UCSD-AML1 (cell line): ENCODE measurements at regions not wholly inside any gene's neighbourhood (a gene's known extent, or its start where the extent isn't known, plus 50 kb on each side); places are given as distances from the start of the nearest gene placed in this dataset.
A peak's percentile ranks its signal among the peaks of the same experiment; 100 is the strongest.

Source experiments
- DNase-seq: peaks from one replicate; lab custom pipeline; 2025; ENCODE audit not compliant: unreplicated experiment; lab: John Stamatoyannopoulos, UW

DNA sequence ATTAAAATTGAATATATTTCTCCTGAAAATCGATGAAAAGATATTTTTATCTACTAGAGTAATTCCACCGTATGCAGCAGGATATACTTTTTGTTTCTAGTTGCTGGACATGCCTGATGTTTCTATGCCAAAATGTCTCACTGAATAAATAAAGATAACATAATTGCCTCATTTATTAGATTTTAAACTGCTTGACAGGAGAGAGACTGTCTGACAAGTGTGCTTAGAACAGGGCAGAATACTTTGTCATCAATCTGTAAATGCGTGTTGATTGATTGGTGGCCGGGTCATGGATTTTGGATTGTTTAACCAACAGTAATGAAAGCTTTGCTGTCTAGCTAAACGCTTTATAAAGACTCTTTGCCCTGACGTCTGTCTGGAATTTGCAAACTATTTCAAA, 339.0 kb downstream of the CHRM3 start:
- no peak for DNase-seq

DNA sequence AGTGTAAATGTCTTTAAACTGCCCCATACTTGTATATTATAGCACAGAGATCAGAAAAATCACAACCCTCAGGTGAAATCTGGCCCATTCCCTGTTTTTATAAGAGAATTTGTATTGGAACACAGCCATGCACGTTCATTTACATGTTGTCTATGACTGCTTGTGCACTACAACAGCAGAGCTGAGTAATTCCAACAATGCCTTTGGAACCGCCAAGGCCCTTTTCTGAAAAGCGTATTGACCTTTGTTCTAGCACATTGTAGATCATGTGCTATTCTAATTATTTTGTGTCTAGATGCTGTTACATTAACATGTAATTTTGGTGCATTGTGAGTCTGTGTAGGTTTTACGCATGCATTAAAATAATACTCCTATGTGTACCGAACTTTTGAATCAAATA, 339.6 kb downstream of the CHRM3 start:
- no peak for DNase-seq

DNA sequence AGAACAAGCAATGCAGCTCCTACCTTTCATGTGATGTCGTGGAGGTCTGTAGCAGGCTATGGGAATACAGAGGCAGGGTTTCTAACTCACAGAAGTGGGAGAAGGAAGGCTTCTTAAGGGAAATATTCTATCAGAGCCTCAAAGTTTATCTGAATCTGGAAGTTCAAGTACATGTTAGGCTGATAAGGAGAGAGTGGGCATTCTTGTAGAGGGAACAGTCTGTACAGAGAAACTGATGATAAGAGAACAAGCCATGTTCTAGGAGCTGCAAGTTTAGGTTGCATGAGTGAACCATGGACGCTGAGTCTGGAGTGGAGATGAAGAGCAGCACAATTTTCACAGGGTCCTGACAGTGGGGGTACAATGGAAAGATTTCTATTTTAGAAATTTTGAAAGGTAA, 344.0 kb downstream of the CHRM3 start:
- no peak for DNase-seq

DNA sequence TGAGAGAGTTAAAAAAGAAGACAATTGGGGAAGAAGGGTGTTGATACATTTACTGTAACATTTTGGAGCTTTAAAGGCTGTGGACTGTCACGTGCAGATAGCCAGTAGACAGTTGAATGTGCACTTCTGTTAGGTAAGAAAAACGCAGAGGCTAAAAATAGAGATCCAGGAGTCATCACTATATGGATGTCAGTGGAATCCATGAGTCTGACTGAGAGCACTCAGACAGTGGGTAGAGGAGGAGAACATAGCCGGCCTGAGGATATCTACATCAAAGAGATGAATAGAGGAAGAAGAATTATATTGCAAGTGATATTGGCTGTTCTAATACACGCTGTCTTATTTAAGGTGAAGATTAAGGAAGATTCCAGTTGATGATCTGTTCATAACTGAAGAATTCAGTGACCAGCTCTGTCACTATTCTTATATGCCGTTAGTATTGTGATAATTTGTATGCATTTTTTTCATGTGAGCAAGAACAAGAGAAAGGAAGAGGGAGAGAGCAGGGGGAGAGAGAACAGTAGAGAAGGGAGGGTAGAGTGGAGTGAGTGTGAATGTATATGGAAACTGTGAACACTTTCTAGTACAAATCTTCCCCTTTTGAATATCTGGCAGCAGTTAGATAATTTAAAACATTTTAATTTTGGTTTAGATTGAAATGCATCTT, 344.8 kb downstream of the CHRM3 start:
- DNase-seq = no peak

DNA sequence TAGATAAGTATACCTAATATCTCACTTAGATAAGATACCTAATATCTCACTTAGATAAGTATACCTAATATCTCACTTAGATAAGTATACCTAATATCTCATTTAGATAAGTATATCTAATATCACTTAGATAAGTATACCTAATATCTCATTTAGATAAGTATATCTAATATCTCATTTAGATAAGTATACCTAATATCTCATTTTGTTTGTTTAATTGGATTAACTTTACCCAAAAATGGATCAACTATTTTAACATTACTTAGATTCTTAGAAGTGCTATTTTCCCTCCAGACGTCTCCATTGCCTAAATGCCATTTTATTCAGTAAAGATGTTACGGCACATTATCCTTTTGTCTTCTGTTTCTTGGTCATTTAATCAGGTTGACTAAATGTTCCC, 346.4 kb downstream of the CHRM3 start:
- DNase-seq = no peak

DNA sequence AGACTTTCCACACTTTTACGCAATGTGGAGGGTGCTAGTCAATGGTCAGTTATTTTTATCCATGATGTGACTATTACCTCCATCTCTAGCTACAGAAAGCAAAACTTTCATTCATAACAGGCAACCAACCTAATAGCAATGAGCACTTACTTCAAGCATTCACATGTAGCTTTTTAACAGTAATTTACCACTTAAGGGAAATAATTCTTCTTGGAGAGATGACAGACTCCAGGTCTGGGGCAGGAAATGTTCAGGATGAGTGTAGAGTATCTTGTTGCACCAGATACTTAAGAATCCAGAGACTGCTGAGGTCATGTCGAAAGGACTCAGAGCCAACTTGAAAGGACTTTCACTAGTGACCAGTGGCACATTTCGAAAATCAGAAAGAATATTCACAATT, 347.6 kb downstream of the CHRM3 start:
- DNase-seq = no peak

DNA sequence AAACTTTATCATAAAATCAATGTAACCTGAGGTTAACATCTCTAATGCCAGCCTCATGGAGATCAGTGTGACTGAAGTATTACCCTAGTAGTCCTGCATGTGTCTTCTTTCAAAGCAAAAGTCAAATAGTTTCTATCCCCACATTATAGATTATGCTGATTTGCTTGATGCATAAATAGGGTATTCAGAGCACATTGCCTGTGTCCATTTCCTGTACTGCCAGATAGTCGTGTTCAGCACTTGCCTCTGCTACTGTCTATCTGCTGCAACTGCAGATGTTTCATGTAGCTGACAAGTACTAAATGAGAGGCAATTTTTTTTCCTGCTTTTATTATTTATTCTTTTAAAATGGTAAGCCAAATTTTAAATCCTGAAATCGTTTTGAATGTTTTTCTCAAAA, 348.7 kb downstream of the CHRM3 start:
- DNase-seq = no peak

DNA sequence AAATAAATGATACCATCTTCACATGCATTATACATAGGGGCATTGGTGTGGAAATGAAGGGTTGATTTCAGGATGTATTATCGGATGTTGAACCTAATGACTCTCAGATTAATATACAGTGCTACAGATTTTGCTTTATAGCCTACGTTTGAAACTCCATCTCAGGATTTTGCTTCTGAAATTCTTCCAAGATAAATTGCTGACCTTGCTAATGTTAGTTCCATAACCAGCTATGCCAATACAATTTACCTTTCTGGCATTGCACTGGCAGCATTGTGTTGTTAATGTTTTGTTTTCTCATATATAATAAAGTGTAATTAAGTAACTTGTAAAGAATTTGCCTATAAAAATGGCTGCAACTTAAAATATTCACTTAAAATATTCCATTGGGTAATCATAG, 350.1 kb downstream of the CHRM3 start:
- no peak for DNase-seq

DNA sequence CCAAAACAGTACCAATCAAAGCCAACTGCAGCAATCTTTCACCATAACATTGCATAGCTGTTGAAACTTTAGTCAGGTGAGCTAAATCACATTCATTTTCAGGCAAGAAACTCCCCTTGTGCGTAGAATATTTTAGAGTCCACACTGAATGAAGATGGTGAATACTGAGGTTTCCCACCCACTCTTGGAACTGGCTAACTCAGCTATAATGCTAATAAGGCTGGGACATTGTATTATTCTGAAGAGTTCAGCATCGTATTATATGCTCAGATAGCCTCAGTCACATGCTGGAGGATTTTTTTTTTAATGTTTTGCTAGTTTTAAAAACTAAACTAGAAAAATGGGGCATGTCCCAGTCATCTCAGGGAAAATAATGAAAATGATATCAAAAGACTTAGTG, 352.3 kb upstream of the FMN2 start:
- DNase-seq = no peak

DNA sequence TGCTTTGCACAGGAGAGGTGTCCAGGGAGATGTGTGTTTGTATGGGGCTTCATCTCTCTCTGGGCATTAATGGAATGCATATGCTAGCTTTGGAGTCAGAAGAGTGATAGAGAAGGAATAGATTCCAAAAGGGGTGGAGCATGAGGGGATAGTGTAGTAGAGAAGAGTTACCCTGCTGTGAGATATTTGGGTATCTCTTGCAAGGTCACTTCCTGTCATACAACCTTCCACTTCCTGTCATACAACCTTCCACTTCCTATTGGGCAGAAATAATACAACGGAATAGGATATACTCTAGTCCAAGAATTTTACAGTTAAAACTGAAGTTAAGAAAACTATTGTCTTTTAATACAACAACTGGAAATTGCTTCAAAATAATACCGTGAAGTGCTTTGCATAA, 351.8 kb upstream of the FMN2 start:
- no peak for DNase-seq

DNA sequence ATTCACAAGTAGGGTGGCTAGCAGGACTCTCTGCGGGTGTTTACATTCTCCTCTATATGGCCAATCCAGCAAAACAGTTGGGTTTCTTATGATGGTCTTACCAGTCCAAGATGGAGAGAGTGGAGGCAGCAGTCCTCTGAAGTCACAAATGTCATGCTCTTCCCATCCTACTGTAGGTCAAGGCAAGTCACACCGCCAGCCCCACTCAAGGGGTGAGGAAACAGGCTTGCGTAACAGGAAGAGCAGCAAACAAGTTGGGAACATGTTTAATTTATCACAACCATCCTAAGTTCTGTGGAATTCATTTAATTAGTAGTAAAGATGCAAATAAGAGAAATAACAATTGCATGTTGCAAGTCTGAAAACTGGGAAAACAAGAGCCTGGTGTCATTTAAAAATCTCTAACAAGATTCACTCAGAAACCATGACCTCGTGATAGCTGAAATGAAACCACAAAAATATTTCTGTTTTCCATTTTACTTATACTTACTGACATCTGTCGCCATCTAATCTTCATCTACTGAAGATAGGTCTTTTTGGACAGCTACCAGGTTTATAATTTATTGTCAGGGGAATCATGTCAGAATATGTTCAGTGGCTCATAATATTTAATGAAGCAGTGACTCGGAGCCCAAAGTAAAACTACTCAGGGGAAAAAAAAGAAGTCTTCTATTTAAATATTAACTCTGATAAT, 349.1 kb upstream of the FMN2 start:
- DNase-seq = peak; percentile 10

DNA sequence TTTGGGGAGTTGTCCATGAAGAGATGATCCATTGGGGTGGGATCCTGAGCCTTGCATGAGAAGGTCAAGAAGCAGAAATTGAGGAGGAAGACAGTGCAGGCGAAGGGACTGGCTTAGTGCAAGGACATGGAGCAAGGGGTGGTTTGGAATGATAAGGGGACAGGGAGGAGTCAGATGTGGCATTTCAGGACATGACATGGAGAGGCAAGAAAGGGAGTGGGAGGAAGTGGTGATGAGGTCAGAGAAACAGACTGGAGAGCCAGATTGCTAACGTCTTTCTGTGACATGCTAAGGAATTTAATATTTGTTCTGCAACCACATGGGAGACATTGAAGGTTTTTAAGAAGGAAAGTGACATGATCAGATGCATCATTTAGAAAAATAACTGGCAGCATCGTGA, 346.8 kb upstream of the FMN2 start:
- DNase-seq = peak; percentile 25

DNA sequence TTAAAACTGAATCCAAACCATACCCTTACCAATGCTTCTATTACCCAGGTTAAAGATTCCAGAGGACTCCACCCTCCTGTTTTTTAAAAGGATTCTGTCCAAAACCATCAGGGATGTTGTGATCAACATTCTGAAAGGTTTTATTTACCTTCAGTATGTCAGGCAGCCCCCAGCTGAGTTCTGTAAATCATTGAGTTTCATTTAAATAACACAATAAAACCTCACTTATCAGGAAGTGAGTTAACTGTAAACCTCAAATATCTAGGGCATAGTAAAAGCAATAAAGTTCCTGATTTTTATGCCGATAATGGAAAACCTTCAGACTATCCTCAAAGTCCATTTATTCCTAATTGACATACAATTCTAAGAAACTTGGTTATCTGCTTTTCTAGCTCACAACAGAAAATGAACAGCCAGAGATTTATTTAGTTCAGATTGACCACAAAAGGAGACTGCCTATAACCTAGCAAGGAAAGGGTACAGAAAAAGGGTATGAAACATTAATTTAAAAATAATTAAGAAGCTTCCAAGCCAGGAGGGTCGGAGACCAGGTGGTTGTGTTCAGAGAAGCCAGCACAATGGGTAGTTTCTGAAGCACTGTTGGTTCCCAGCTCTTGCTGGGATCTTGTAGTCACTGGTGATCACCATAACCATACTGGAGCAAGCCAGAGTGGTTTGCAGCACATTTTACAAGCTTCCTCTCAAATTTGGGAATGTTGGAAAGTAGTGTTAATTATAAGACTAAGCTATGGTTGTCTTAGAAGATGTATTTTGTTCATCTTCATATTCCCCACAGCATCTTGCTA, 336.4 kb upstream of the FMN2 start:
- DNase-seq = no peak

DNA sequence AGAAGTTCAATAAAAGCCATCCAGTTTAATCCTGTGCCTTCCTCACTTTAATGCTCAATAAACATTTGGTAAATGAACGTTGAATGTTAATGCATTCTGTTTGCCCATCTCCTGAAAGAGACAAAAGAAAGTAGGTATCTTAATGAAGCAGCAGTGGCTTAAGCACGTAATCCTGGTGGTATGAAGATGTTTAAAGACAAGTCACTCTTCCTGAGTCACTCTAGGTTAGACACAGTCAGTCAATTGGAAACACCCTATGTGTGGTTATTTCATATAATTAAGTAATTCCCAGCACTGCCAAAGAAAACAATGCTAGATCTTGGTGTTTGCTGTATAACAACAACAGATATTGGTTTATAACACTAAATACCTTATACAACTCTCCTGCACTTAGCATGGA, 334.0 kb upstream of the FMN2 start:
- DNase-seq = no peak

DNA sequence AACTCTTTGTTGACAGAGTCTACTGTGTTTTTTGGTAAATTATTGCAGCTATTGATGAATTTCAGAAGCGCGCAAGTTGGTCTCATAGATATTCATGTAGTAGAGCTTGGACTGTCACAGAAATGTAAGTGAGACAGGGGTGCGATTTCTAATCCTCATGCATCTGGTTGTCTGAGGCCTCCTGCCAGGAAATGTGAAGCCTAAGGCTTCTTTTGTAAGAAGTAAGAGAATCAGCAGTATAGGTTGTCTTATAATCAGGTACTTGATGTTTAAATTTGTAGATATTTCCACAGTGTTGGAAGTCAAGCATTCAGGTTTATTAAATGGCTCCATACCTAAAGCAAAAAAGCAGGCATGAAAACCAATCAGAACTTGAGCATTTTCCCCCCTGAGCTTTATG, 332.9 kb upstream of the FMN2 start:
- DNase-seq = no peak

DNA sequence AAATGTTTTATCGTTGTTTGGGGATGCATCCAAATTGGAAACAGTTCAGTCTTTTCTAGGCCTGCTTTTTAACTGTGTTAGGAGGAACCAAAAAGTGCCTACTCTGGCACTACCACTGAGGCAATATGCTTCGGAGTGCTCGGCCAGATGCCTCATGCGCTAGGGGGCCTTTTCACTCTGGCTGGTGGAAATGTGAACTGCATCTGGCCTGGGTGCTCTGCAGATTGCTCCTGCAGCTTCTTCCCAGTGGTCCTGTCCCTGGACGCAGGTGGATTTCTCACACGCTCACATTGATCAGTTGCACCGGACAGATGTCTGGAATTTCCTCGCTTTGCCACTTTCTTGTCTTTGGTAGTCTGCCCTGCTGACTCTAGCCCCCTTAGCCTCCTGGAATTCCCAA, 330.2 kb upstream of the FMN2 start:
- DNase-seq = no peak

DNA sequence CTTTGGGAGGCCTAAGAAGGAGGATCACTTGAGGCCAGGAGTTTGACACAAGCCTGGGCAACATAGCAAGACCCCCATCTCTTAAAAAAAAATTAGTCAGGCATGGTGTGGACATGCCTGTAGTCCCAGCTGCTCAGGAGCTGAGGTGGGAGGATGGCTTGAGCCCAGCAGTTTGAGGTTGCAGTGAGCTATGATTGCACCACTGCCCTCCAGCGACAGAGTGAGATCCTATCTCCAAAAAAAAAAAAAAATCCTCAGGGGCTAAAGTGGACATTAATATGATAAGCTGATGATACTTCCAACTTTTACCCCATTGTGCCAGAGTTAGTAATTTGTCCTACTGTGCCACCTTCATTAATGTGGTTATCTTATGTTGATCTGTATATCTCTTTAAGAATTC, 327.8 kb upstream of the FMN2 start:
- peak; percentile 20 for DNase-seq

DNA sequence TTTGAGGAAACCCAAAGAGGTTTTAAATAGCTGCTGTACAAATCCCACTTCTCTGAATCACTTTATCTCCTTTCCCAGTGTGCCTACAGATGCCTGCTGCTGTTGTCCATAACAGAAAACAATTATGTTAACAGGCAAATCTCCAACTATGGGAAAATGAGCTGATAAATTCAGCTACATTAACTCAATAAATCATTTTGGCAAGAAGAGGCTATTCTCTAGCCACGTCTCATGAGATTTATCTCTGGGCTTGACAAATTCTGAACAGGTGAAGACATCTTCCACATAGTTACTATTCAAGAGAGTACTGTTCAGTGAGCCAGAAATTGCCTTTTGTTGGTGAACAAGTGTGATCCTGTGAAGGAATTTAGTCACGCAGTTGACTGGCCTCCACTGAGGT, 327.1 kb upstream of the FMN2 start:
- DNase-seq = no peak

DNA sequence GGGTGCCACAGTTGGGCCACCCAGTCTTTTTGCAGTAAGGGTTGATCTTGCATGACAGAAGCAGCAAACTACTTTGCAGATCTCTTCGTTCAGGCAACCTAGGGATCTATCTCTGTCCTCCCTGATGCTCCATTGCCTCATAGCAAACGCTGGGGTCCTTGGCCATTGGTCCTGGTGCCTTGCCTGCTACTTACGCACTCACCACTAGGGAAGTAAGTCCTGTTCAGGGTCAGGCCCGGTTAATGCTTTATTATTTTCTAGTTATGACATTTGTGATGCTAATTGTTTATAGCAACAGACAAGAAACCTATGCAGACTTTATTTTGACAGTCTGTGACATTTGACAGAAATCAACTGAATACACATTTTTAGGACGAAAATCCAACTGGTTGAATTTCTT, 326.5 kb upstream of the FMN2 start:
- DNase-seq = peak; percentile 7

DNA sequence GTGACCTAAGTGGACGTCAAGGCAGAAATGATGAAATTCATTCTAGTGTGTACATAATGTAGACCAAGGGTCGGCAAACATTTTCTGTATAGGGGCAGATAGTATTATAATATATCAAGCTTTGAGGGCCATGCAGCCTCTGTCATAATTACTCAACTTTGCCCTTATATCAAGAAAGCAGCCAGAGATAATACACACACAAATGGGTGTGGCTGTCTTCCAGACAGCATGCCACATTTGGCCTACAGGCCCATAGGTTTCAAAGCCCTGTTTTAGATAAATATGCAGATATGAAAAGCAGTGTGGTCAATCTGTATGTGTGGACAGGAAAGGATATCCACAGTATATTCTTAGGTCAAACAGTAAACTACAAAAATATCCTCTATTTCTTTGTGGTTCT, 320.1 kb upstream of the FMN2 start:
- DNase-seq = no peak

DNA sequence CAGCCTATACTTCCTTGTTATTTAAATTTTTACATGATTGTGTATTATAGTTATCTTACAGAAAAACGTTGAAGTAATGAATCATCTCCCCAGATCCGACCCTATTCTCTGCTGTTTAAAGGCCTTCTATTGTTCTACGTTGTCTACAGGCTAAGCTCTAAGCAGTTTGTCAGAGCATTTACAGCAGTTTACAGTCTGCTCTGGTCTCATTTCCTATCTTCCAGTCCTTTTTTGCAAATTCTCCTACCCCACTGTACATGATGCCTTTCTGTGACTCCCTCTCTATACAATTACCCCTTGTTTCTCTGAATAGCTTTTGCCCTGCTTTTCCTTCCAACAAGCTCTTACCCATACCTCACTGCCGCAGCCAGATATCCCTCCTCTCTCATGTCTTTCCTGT, 319.2 kb upstream of the FMN2 start:
- DNase-seq = no peak

DNA sequence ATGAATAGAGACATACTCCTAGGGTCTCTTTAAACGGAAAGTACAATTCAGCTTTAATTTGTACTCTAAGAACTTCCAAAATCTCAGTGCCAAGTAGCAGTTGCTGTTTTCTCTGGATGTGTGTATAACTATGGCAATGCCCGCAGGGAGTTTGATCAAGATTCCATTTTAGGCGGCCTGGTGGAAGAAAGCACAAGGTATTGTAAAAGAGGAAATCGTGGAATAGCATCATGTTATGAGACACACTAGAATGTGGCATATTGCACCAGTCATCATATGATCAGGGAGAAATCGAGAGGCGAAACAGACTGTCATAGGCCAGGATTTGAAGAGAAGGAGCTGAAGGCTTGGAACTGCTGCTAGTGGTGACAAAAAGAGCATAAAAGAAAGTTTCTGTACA, 316.2 kb upstream of the FMN2 start:
- no peak for DNase-seq
